Heart right ventricle (tissue), 16 donors: ENCODE measurements at regions not wholly inside any gene's neighbourhood (a gene's known extent, or its start where the extent isn't known, plus 50 kb on each side); places are given as distances from the start of the nearest gene placed in this dataset.

ENCODE experiments used
- ATAC-seq, 8 donors: fragments of 200-7000 bp; cut with Tn5 transposase; one replicate each; pipeline ENCODE4 v1.9.1; 2020; ENCODE audit warnings: mild to moderate bottlenecking in 8 of 8, moderate library complexity in 8 of 8, moderate number of reproducible peaks in 1 of 8
- DNase-seq, 2 donors: peaks; one replicate each; pipeline ENCODE4 v3.0.0-alpha.2; 2020
- H3K27ac ChIP-seq, 10 donors: fragments of 200-600 bp; sonication (generic) in 2 of 10; one replicate each; pipeline versions ENCODE4 v1.5.0 to v1.8.0; 2020 to 2022; ENCODE audit warnings: mild to moderate bottlenecking in 3 of 10
- H3K27me3 ChIP-seq, 7 donors: fragments of 200-600 bp; one replicate each; pipeline ENCODE4 v1.8.0; 2021 to 2022; ENCODE audit warnings: mild to moderate bottlenecking in 2 of 7
- H3K36me3 ChIP-seq, 9 donors: fragments of 200-600 bp; sonication (generic) in 1 of 9; one replicate each; pipeline versions ENCODE4 v1.5.0 to v1.8.0; 2020 to 2022; ENCODE audit warnings: mild to moderate bottlenecking in 2 of 9
- H3K4me1 ChIP-seq, 9 donors: fragments of 200-600 bp; sonication (generic) in 1 of 9; one replicate each; pipeline versions ENCODE4 v1.5.0 to v1.8.0; 2020 to 2022; ENCODE audit warnings: mild to moderate bottlenecking in 4 of 9
- H3K4me3 ChIP-seq, 10 donors: fragments of 200-600 bp; sonication (generic) in 2 of 10; one replicate each; pipeline versions ENCODE4 v1.5.0 to v1.8.0; 2020 to 2022; ENCODE audit warnings: mild to moderate bottlenecking in 7 of 10, moderate library complexity in 2 of 10
- H3K9me3 ChIP-seq, 11 donors: fragments of 200-600 bp in 10 of 11; sonication (generic) in 2 of 11; one replicate each; pipeline versions ENCODE4 v1.5.0 to v1.8.0; 2013 to 2022; ENCODE audit warnings: mild to moderate bottlenecking in 2 of 11, control low read depth in 1 of 11, moderate library complexity in 1 of 11
- whole genome bisulfite sequencing, 2 donors: extraction: QIAGEN DNeasy Blood & Tissue Kit; methylation state at CpG; one replicate each; pipeline ENCODE4 v1.1.7; 2013; ENCODE audit warnings: inconsistent platforms in 1 of 2; 5-methylcytosine and 5-hydroxymethylcytosine counted together
- intact Hi-C, 10 donors: fragments of 100-400 bp; cut with DNase I; formaldehyde crosslinking; loops; one replicate each; pipeline versions ENCODE4 v1.11.1 to v1.14.2; 2022
- TF ChIP-seq, protein P1 (sequence below), 9 donors: fragments of 200-600 bp; sonication (generic) in 2 of 9; IDR thresholded peaks; one replicate each; pipeline versions ENCODE4 v1.5.0 to v1.8.0; 2021 to 2022; ENCODE audit warnings: antibody characterized with exemption in 9 of 9, mild to moderate bottlenecking in 5 of 9, moderate library complexity in 1 of 9
- donor health status: Arrhythmogenic right ventricular cardiomyopathy.
- donor health status: ischemic (EF 13 %, LVEDD 7.1; RV severe dilation, severe dysfunction).
- donor health status: healthy with polysubstance abuse.
- donor health status: DM: no; HTN: yes; CAD: no.
- donor health status: DM: no; HTN: no; CAD: no.
- donor health status: ischemic (EF 25% LVEDD 6.9; RV normal size, moderate dysfunction).
- donor health status: ischemic (EF 25% LVEDD 5.7; RV mildly dilated, moderate dysfunction).
- donor health status: healthy.
- donor health status: DM: yes; HTN: yes; CAD: no.
- donor health status: Ischemic cardiomyopathy.
- donor health status: ischemic (EF 35%, LVEDD 5.7; RV mildly dilated, moderate dysfunction).
- donor health status: nonischemic (EF 11% LVEDD 7.7; RV severe dilation, severe dysfunction).
- donor health status: DM: yes; HTN: yes; CAD: no.
- donor health status: PGD.
- donor health status: ischemic (EF 29% LVEDD 5.4; RV normal size, mild dysfunction).
- donor health status: nonischemic (EF 23%, LVEDD 6.1; RV moderate dilation, normal function).

DNA sequence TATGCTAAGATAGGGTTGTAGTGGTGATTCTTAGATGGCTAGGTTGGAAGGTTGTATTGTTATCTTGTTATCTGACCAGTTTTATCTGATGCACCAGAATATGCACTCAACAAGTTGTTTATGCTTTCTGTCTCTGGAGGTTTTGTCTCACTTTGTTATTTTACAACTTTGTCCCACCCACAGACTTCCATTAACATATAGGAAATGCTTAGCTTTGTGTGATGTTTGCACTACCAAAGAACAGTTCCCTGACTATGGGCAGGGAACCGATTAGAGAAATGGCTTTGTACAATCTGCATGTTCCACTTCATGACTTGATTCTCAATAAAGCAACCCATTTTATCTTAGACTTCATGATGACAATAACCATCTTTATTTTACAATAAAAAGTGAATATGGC lies 160.6 kb upstream of the CDH20 start:
- intact Hi-C loops: no loop called here
- Histone ChIP-seq H3K9me3 (no peaks in the 10 kb centered on the region), H3K4me3 (no peak overlapping the region), H3K27ac (no peak overlapping the region), H3K27me3 (no peaks in the 10 kb centered on the region), H3K36me3 (no peaks in the 10 kb centered on the region), H3K4me1 (no peaks in the 10 kb centered on the region)
- DNase-seq: no peak
- 77 to 95% methylated on average over 1 of the region's 1 CpG for WGBS, 2 donors
- no peak for ATAC-seq
- TF ChIP-seq, protein P1, sequence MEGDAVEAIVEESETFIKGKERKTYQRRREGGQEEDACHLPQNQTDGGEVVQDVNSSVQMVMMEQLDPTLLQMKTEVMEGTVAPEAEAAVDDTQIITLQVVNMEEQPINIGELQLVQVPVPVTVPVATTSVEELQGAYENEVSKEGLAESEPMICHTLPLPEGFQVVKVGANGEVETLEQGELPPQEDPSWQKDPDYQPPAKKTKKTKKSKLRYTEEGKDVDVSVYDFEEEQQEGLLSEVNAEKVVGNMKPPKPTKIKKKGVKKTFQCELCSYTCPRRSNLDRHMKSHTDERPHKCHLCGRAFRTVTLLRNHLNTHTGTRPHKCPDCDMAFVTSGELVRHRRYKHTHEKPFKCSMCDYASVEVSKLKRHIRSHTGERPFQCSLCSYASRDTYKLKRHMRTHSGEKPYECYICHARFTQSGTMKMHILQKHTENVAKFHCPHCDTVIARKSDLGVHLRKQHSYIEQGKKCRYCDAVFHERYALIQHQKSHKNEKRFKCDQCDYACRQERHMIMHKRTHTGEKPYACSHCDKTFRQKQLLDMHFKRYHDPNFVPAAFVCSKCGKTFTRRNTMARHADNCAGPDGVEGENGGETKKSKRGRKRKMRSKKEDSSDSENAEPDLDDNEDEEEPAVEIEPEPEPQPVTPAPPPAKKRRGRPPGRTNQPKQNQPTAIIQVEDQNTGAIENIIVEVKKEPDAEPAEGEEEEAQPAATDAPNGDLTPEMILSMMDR (IDR thresholded peaks at IDR 0.05): no peak

- TF ChIP-seq, protein P1 (IDR thresholded peaks at IDR 0.05): no peak
- 82 to 90% methylated on average over 6 of the region's 6 CpGs for WGBS, 2 donors
- ATAC-seq (no peak), DNase-seq (no peak)
- Histone ChIP-seq H3K27me3 (no peaks in the 10 kb centered on the region), H3K27ac (no peak overlapping the region), H3K36me3 (no peaks in the 10 kb centered on the region), H3K4me1 (no peaks in the 10 kb centered on the region), H3K9me3 (no peaks in the 10 kb centered on the region), H3K4me3 (no peak overlapping the region)
- intact Hi-C loops: no loop called here
Observed at GRCh38 chr18:61173554-61173953, 159.7 kb upstream of the CDH20 start.

DNA sequence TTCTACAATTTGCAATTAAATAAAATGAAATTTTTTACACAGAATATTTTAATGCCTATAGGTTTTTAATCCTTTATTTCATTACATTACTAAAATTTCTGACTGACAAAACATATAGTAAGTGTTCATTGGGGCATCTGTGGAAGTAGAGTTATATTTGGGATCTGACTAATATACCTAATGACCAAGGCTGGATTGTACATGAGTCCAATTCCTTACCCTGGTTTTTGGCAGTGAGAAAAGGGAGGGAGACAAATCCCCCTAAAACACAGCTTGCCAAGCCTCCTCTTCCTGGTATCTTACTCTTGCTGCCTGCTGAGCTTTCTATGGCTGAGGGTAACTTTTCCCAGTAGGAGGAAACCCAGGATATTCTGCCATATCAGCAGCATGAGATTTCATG lies 149.4 kb upstream of the CDH20 start:
- Histone ChIP-seq H3K9me3 (no peaks in the 10 kb centered on the region), H3K4me1 (no peaks in the 10 kb centered on the region), H3K4me3 (no peak overlapping the region), H3K27ac (no peak overlapping the region), H3K27me3 (no peaks in the 10 kb centered on the region), H3K36me3 (no peaks in the 10 kb centered on the region)
- intact Hi-C loops: no loop called here
- TF ChIP-seq, protein P1 (IDR thresholded peaks at IDR 0.05): no peak
- DNase-seq (no peak), ATAC-seq (peak in 1 of 8 donors; percentile 56)

GRCh38 chr18:61187971-61188370 lies 145.3 kb upstream of the CDH20 start:
- TF ChIP-seq, protein P1 (IDR thresholded peaks at IDR 0.05): no peak
- H3K27me3 ChIP-seq: no peaks in the 10 kb centered on the region
- H3K9me3 ChIP-seq: peaks cover 0 to 7% (median 0%) of the 10 kb centered on the region in 11 donors
- H3K36me3 ChIP-seq: no peaks in the 10 kb centered on the region
- H3K27ac ChIP-seq: no peak overlapping the region
- intact Hi-C loops: no loop called here
- 87 to 98% methylated on average over 3 of the region's 3 CpGs for WGBS, 2 donors
- ATAC-seq: no peak
- no peak overlapping the region for H3K4me3 ChIP-seq
- H3K4me1 ChIP-seq: no peaks in the 10 kb centered on the region
- no peak for DNase-seq

GRCh38 chr18:61189376-61189775 lies 143.9 kb upstream of the CDH20 start:
- ATAC-seq (no peak), DNase-seq (no peak)
- H3K27me3 ChIP-seq: no peaks in the 10 kb centered on the region
- H3K4me1 ChIP-seq: no peaks in the 10 kb centered on the region
- TF ChIP-seq, protein P1 (IDR thresholded peaks at IDR 0.05): no peak
- WGBS, 2 donors: 80 to 81% methylated on average over 3 of the region's 3 CpGs
- no peak overlapping the region for H3K27ac ChIP-seq
- intact Hi-C loops: no loop called here
- peaks cover 0 to 8% (median 0%) of the 10 kb centered on the region in 11 donors for H3K9me3 ChIP-seq
- H3K4me3 ChIP-seq: no peak overlapping the region
- no peaks in the 10 kb centered on the region for H3K36me3 ChIP-seq
